OCI-LY1 (cell line): ENCODE measurements at regions not wholly inside any gene's neighbourhood (a gene's known extent, or its start where the extent isn't known, plus 50 kb on each side); places are given as distances from the start of the nearest gene placed in this dataset.

ENCODE experiments used
- H2AFZ ChIP-seq: fragments of 200-600 bp; sonication (generic), shearing (Covaris generic); 2 replicates; pipeline ENCODE4 v1.6.0; 2014; ENCODE audit warnings: antibody characterized with exemption, mild to moderate bottlenecking, low read length
- H3F3A ChIP-seq: fragments of 200-600 bp; sonication (generic), shearing (Covaris generic); 2 replicates; pipeline ENCODE4 v1.6.0; 2014; ENCODE audit warnings: mild to moderate bottlenecking, antibody characterized with exemption, low read length, moderate library complexity; ENCODE audit not compliant: insufficient read depth
- H3K27ac ChIP-seq: fragments of 200-600 bp; sonication (generic); 2 replicates; pipeline ENCODE4 v1.5.1; 2014; ENCODE audit warnings: low read length, mixed run types, mild to moderate bottlenecking, low read depth; ENCODE audit not compliant: poor library complexity, severe bottlenecking
- H3K27me3 ChIP-seq: fragments of 200-600 bp; sonication (generic); 2 replicates; pipeline ENCODE4 v1.6.0; 2014; ENCODE audit warnings: antibody characterized with exemption, mild to moderate bottlenecking, low read length, moderate library complexity; ENCODE audit not compliant: insufficient read depth
- H3K36me3 ChIP-seq: fragments of 200-600 bp; sonication (generic); 2 replicates; pipeline ENCODE4 v1.6.1; 2014; ENCODE audit warnings: mild to moderate bottlenecking, antibody characterized with exemption, low read length, moderate library complexity, mixed read lengths; ENCODE audit not compliant: insufficient read depth
- H3K4me1 ChIP-seq: fragments of 200-600 bp; sonication (generic); 2 replicates; pipeline ENCODE4 v1.5.1; 2014; ENCODE audit warnings: mild to moderate bottlenecking, low read length, moderate library complexity; ENCODE audit not compliant: insufficient read depth, severe bottlenecking
- H3K4me2 ChIP-seq: fragments of 200-600 bp; sonication (generic), shearing (Covaris generic); 2 replicates; pipeline ENCODE4 v1.6.1; 2014; ENCODE audit warnings: low read length
- H3K4me3 ChIP-seq: fragments of 200-600 bp; sonication (generic); 2 replicates; pipeline ENCODE4 v1.5.1; 2014; ENCODE audit warnings: low read length, low read depth, mild to moderate bottlenecking, mixed read lengths; ENCODE audit not compliant: poor library complexity, severe bottlenecking
- H3K79me2 ChIP-seq: fragments of 200-600 bp; shearing (Covaris generic); 2 replicates; pipeline ENCODE4 v1.6.1; 2016; ENCODE audit warnings: mixed run types, low read length, mixed read lengths; ENCODE audit not compliant: insufficient read depth
- H3K9ac ChIP-seq: fragments of 200-600 bp; sonication (generic), shearing (Covaris generic); 2 replicates; pipeline ENCODE4 v1.6.1; 2014; ENCODE audit warnings: mild to moderate bottlenecking, low read length, mixed read lengths
- H3K9me2 ChIP-seq: fragments of 200-600 bp; sonication (generic), shearing (Covaris generic); 2 replicates; pipeline ENCODE4 v1.6.1; 2014; ENCODE audit warnings: low read depth, mild to moderate bottlenecking, low read length, mixed read lengths
- H3K9me3 ChIP-seq: fragments of 200-600 bp; shearing (Covaris generic); 2 replicates; pipeline ENCODE4 v1.6.1; 2014; ENCODE audit warnings: low read length, mixed read lengths
- H4K20me1 ChIP-seq: fragments of 200-600 bp; sonication (generic), shearing (Covaris generic); 2 replicates; pipeline ENCODE4 v1.6.0; 2016; ENCODE audit warnings: mild to moderate bottlenecking, low read length; ENCODE audit not compliant: insufficient read depth
- EZH2 ChIP-seq: fragments of 200-600 bp; sonication (generic), shearing (Covaris generic); IDR thresholded peaks from 2 replicates; pipeline ENCODE4 v1.8.0; 2017; ENCODE audit warnings: borderline replicate concordance, mixed run types, mild to moderate bottlenecking, antibody characterized with exemption, low read length, moderate library complexity, mixed read lengths
- TF ChIP-seq, protein P1 (sequence below): fragments of 200-600 bp; sonication (generic), shearing (Covaris generic); IDR thresholded peaks from 2 replicates; pipeline ENCODE4 v1.5.1; 2017; ENCODE audit warnings: mild to moderate bottlenecking, antibody characterized with exemption, low read length, moderate library complexity, mixed read lengths

DNA sequence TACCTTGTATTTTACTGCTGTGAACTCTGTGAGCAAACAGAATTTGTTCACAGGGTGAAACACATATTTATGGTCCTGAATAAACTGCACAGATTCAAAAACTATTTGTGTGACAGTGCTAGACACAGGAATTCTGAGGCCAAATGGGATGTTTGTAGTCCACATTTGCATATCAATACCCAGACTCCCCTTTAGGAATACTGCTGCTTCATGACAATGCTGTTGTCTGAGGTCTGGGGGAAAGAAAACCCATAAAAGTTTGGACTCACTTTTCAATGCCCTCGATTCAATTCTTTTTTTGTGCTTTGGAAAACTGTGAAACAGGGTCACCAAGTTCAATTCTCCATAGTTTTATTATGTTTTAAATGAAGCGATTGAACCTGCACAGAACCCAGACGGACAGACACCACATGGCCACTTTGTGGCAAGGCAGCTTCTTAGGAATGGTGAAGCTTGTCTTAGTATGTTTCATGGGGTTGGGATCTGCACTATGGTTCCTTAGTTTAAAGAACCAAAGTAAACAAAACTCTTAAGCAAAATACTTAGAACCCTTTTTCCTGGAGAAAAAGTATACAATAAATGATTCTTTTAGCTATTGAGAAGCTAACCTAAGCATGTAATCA is 92.3 kb upstream of the MAD2L1 start:
- H3K36me3 ChIP-seq: no peaks in the 10 kb centered on the region
- H3K27ac ChIP-seq: no peak overlapping the region
- H4K20me1 ChIP-seq: no peaks in the 10 kb centered on the region
- no peaks in the 10 kb centered on the region for H3K4me1 ChIP-seq
- no peaks in the 10 kb centered on the region for H3K9me2 ChIP-seq
- H3K4me3 ChIP-seq: no peak overlapping the region
- H3K9me3 ChIP-seq: no peaks in the 10 kb centered on the region
- H3K79me2 ChIP-seq: no peaks in the 10 kb centered on the region
- no peak overlapping the region for H3K4me2 ChIP-seq
- H3K27me3 ChIP-seq: no peaks in the 10 kb centered on the region
- no peak overlapping the region for H2AFZ ChIP-seq
- H3K9ac ChIP-seq: no peak overlapping the region
- TF ChIP-seq EZH2: no peak
- TF ChIP-seq, protein P1, sequence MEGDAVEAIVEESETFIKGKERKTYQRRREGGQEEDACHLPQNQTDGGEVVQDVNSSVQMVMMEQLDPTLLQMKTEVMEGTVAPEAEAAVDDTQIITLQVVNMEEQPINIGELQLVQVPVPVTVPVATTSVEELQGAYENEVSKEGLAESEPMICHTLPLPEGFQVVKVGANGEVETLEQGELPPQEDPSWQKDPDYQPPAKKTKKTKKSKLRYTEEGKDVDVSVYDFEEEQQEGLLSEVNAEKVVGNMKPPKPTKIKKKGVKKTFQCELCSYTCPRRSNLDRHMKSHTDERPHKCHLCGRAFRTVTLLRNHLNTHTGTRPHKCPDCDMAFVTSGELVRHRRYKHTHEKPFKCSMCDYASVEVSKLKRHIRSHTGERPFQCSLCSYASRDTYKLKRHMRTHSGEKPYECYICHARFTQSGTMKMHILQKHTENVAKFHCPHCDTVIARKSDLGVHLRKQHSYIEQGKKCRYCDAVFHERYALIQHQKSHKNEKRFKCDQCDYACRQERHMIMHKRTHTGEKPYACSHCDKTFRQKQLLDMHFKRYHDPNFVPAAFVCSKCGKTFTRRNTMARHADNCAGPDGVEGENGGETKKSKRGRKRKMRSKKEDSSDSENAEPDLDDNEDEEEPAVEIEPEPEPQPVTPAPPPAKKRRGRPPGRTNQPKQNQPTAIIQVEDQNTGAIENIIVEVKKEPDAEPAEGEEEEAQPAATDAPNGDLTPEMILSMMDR: no peak
- no peaks in the 10 kb centered on the region for H3F3A ChIP-seq

DNA sequence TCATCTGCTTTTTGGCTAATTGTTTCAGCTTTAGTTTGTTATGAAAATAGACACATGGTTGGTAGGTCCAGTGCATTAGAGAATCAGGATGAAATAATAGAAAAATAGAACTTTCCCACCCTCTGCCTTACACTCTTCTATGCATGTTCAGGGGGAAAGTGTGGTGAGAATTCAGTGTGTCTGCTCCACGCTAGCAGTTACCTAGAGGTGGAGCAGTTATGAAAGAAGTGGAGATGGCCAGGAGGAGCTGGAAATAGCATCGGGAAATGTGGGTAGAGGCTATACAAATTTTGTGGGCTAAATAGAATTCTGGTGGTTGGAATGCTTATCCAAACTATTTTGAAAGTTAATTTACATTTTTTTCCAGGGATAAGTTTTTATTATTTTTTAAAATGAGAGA is 91.4 kb upstream of the MAD2L1 start:
- no peaks in the 10 kb centered on the region for H3K27me3 ChIP-seq
- no peak overlapping the region for H3K4me2 ChIP-seq
- no peaks in the 10 kb centered on the region for H3K9me2 ChIP-seq
- no peaks in the 10 kb centered on the region for H3K36me3 ChIP-seq
- H3K79me2 ChIP-seq: no peaks in the 10 kb centered on the region
- H2AFZ ChIP-seq: no peak overlapping the region
- no peaks in the 10 kb centered on the region for H3F3A ChIP-seq
- H3K27ac ChIP-seq: no peak overlapping the region
- TF ChIP-seq, protein P1: no peak
- TF ChIP-seq EZH2: no peak
- no peaks in the 10 kb centered on the region for H3K4me1 ChIP-seq
- no peaks in the 10 kb centered on the region for H4K20me1 ChIP-seq
- no peaks in the 10 kb centered on the region for H3K9me3 ChIP-seq
- no peak overlapping the region for H3K9ac ChIP-seq
- no peak overlapping the region for H3K4me3 ChIP-seq

DNA sequence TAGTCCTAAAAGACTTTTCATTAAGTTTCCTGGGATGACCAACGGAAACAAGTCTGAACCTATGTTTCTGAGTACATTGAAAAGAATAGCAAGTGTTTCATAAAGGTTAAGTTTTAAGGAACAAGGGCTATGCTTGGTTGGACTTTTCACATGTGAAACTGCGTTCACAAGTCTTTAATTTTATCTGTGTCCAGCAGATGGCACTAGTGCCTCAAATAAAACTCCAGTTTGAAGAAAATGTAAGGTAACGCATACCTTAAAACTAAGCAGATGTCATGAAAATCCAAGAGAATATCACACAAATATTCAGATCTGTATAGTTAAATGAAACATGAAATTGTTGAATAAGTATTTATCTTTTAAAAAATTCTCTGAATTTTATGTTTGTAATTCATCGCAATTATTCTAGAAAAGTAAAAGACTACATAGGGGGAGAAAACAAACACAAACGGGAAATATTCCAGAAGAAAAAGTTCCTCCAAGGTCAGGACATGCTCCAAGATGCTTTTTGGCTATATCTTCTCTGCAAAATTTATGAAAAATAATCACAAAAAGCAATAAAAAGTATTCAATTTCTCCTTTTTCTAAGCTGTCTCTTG is 89.6 kb upstream of the MAD2L1 start:
- Histone ChIP-seq H3K27me3 (no peaks in the 10 kb centered on the region), H3K79me2 (no peaks in the 10 kb centered on the region), H3K9me3 (no peaks in the 10 kb centered on the region), H3K9ac (no peak overlapping the region), H3K4me3 (no peak overlapping the region), H2AFZ (no peak overlapping the region), H3F3A (no peaks in the 10 kb centered on the region), H3K27ac (no peak overlapping the region), H4K20me1 (no peaks in the 10 kb centered on the region), H3K4me2 (no peak overlapping the region), H3K9me2 (no peaks in the 10 kb centered on the region), H3K4me1 (no peaks in the 10 kb centered on the region), H3K36me3 (no peaks in the 10 kb centered on the region)
- TF ChIP-seq, protein P1: peak; percentile 70; the same call in 1 of the 2 replicates
- TF ChIP-seq EZH2: no peak
